Suprapubic skin (tissue), 4 donors: ENCODE measurements at regions not wholly inside any gene's neighbourhood (a gene's known extent, or its start where the extent isn't known, plus 50 kb on each side); places are given as distances from the start of the nearest gene placed in this dataset.

Source experiments
- DNase-seq, 2 donors: peaks; one replicate each; pipeline ENCODE4 v3.0.0-alpha.2; 2019; ENCODE audit warnings: low spot score in 2 of 2
- H3K27ac ChIP-seq: fragments of 200-600 bp; sonication (generic); one replicate; pipeline ENCODE4 v1.5.1; 2019
- H3K27me3 ChIP-seq: fragments of 200-600 bp; sonication (generic); one replicate; pipeline ENCODE4 v1.5.1; 2019
- H3K36me3 ChIP-seq: fragments of 200-600 bp; sonication (generic); one replicate; pipeline ENCODE4 v1.5.1; 2019
- H3K4me1 ChIP-seq: fragments of 200-600 bp; sonication (generic); one replicate; pipeline ENCODE4 v1.5.1; 2019
- H3K4me3 ChIP-seq: fragments of 200-600 bp; sonication (generic); one replicate; pipeline ENCODE4 v1.5.1; 2019; ENCODE audit warnings: mild to moderate bottlenecking
- H3K9me3 ChIP-seq: fragments of 200-600 bp; sonication (generic); one replicate; pipeline ENCODE4 v1.5.1; 2019
- CTCF ChIP-seq, 2 donors: fragments of 200-600 bp in 1 of 2; fragments of 450-650 bp in 1 of 2; sonication (generic) in 1 of 2; IDR thresholded peaks; one replicate each; pipeline ENCODE4 v1.5.1; 2016 to 2019; ENCODE audit warnings: antibody characterized with exemption in 2 of 2, mild to moderate bottlenecking in 1 of 2, moderate library complexity in 1 of 2
- EP300 ChIP-seq: sonication (generic); formaldehyde crosslinking; IDR thresholded peaks from one replicate; pipeline ENCODE4 v1.6.1; 2017; ENCODE audit warnings: antibody characterized with exemption
- POLR2A ChIP-seq, 2 donors: fragments of 450-650 bp; IDR thresholded peaks; one replicate each; pipeline ENCODE4 v1.6.1; 2017; ENCODE audit warnings: antibody characterized with exemption in 2 of 2, mild to moderate bottlenecking in 2 of 2, moderate library complexity in 2 of 2
- POLR2AphosphoS5 ChIP-seq, 3 donors: sonication (generic); formaldehyde crosslinking; IDR thresholded peaks; one replicate each; pipeline ENCODE4 v1.6.1; 2017; ENCODE audit warnings: antibody characterized with exemption in 3 of 3
- WGBS: methylation state at CpG from one replicate; pipeline ENCODE4 v1.1.5; 2018; 5-methylcytosine and 5-hydroxymethylcytosine counted together

DNA sequence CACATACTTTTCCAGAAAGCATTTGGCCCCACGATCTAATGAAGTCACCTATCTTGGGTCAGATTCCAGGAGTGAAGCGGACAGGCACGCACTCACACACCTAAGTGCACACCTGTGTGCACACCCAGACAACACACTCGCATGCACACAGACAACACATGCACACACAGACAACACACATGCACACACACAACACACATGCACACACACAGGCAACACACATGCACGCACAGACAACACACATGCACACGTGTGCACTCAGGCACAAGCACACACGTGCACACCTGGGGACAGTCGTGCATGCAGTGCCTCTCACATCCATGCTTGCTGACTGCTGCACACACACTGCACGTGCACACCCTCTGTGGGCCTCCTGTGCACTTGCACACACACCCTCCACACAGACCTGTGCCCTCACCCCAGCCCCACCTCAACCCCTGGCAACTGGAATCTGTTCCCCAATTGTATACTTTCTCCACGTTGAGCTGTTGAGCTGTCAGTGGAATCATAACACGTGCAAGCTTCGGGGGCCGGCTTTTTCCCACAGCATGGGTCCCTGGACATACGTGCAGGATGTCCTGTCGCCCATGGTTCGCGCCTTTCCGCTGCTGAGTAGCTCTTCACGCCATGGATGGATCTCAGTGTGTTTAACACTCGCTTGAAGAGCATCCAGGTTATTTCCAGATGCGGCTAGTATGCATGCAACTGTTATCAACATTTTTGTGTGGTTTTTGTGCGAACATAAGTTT is 55.3 kb upstream of the CFAP46 start:
- H3K27ac ChIP-seq = no peak overlapping the region
- H3K27me3 ChIP-seq = peaks cover 37% of the 10 kb centered on the region
- no peak overlapping the region for H3K4me3 ChIP-seq
- no peak for TF ChIP-seq EP300
- H3K9me3 ChIP-seq = no peaks in the 10 kb centered on the region
- peaks cover 9% of the 10 kb centered on the region for H3K4me1 ChIP-seq
- no peak for DNase-seq
- H3K36me3 ChIP-seq = no peaks in the 10 kb centered on the region
- 88% methylated on average over 20 of the region's 22 CpGs for WGBS

GRCh38 chr10:132996603-132997343 is 54.4 kb upstream of the CFAP46 start:
- peaks cover 41% of the 10 kb centered on the region for H3K27me3 ChIP-seq
- DNase-seq = no peak
- H3K27ac ChIP-seq = no peak overlapping the region
- no peak for TF ChIP-seq POLR2AphosphoS5 (IDR thresholded peaks at IDR 0.05)
- TF ChIP-seq EP300 = no peak
- no peak for TF ChIP-seq CTCF (IDR thresholded peaks at IDR 0.05)
- TF ChIP-seq POLR2A (IDR thresholded peaks at IDR 0.05) = no peak
- H3K9me3 ChIP-seq = no peaks in the 10 kb centered on the region
- no peak overlapping the region for H3K4me3 ChIP-seq
- H3K36me3 ChIP-seq = no peaks in the 10 kb centered on the region
- H3K4me1 ChIP-seq = peaks cover 9% of the 10 kb centered on the region
- WGBS = 60% methylated on average over 27 of the region's 27 CpGs

GRCh38 chr10:132995909-132996602 is 53.7 kb upstream of the CFAP46 start:
- peaks cover 9% of the 10 kb centered on the region for H3K4me1 ChIP-seq
- TF ChIP-seq CTCF (IDR thresholded peaks at IDR 0.05) (no peak), EP300 (no peak), POLR2AphosphoS5 (IDR thresholded peaks at IDR 0.05) (no peak), POLR2A (IDR thresholded peaks at IDR 0.05) (no peak)
- H3K36me3 ChIP-seq = no peaks in the 10 kb centered on the region
- no peak overlapping the region for H3K4me3 ChIP-seq
- DNase-seq = no peak
- no peaks in the 10 kb centered on the region for H3K9me3 ChIP-seq
- WGBS = 88% methylated on average over 18 of the region's 29 CpGs
- H3K27me3 ChIP-seq = peaks cover 47% of the 10 kb centered on the region
- no peak overlapping the region for H3K27ac ChIP-seq

DNA sequence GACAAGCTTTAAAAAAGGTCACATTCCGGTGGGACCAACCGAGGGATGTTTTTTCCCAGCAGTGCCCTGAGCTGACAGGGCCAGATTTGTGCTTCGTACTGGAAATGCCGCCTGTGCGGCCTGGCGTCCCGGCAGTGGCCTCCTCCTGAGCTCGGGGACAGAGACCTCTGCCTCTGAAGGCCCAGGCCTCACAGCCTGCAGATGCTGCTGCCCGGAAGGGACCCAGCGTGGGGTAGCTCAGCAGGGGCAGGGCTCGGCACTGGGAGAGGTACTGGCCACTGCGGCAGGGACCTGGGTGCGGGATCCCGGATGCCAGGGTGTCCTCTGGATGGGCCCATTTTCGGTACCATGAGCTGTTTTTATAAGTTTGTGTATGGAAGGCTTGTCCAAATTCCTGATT is 52.4 kb upstream of the CFAP46 start:
- Histone ChIP-seq H3K27ac (no peak overlapping the region), H3K4me3 (peak overlapping the region; percentile 43), H3K36me3 (no peaks in the 10 kb centered on the region), H3K27me3 (peaks cover 51% of the 10 kb centered on the region), H3K4me1 (peaks cover 9% of the 10 kb centered on the region), H3K9me3 (no peaks in the 10 kb centered on the region)
- 77% methylated on average over 5 of the region's 15 CpGs for WGBS
- DNase-seq = no peak
- TF ChIP-seq POLR2AphosphoS5 (IDR thresholded peaks at IDR 0.05) = no peak
- TF ChIP-seq EP300 = no peak
- no peak for TF ChIP-seq POLR2A (IDR thresholded peaks at IDR 0.05)
- TF ChIP-seq CTCF (IDR thresholded peaks at IDR 0.05) = no peak

DNA sequence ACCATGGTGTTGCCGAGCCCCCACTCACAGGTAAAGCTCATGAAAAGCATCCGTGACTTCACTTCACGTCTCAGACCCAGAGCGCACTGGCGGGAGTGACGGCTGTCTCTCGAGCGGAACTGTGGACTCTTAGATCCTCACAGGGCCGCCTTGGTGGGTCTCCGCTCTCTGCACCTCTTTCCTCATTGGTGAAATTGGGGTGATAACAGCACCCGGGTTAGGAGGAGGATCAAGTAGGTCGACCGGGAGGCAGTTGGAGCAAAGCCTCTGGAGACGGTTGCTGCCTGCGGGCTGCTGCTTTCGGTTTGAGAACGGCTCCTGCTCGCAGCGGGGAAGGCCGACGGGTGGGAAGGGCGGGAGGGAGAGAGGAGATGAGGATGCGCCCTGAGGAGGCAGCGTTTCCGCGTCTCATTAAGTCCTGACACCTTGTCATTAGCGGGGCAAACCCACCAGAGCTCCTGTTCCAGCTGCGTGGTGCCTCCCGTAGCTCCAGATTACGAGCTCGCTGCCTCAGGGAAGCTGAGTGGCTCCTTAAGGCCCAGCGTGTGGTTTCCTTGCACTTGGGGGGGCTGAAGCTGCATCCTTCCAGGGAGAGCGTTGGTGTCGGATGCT is 51.9 kb upstream of the CFAP46 start:
- Histone ChIP-seq H3K4me3 (peak overlapping the region; percentile 43), H3K27me3 (peaks cover 51% of the 10 kb centered on the region), H3K4me1 (peaks cover 9% of the 10 kb centered on the region), H3K27ac (no peak overlapping the region), H3K36me3 (no peaks in the 10 kb centered on the region), H3K9me3 (no peaks in the 10 kb centered on the region)
- WGBS = 37% methylated on average over 17 of the region's 34 CpGs
- TF ChIP-seq CTCF (IDR thresholded peaks at IDR 0.05) (no peak), POLR2A (IDR thresholded peaks at IDR 0.05) (no peak), EP300 (no peak), POLR2AphosphoS5 (IDR thresholded peaks at IDR 0.05) (no peak)
- no peak for DNase-seq
